Astrocyte (in vitro differentiated cells and primary cell): ENCODE measurements at regions not wholly inside any gene's neighbourhood (a gene's known extent, or its start where the extent isn't known, plus 50 kb on each side); places are given as distances from the start of the nearest gene placed in this dataset.
"Not testable (repeated sequence)": the region's sequence is repeated elsewhere in the genome, so short reads cannot be mapped to it uniquely, and the experiment has no call there.

Source experiments
- DNase-seq: peaks from one replicate; pipeline ENCODE4 v3.0.0-alpha.2; 2010; ENCODE audit warnings: low read depth
- FAIRE-seq: peaks from 2 replicates; lab custom pipeline; 2011; peaks lifted over from hg19 to GRCh38; lab: Jason Lieb, UNC
- H2AFZ ChIP-seq: 2 replicates; pipeline ENCODE4 v1.6.0; 2012; ENCODE audit warnings: low read depth, low read length, inconsistent platforms
- H3K27ac ChIP-seq: 2 replicates; pipeline ENCODE4 v1.5.1; 2011; ENCODE audit warnings: low read depth, low read length, inconsistent platforms
- H3K27me3 ChIP-seq: 2 replicates; pipeline ENCODE4 v1.6.0; 2011; ENCODE audit warnings: low read length, inconsistent platforms; ENCODE audit not compliant: insufficient read depth
- H3K36me3 ChIP-seq: 2 replicates; pipeline ENCODE4 v1.5.1; 2011; ENCODE audit warnings: low read length, inconsistent platforms; ENCODE audit not compliant: insufficient read depth
- H3K4me1 ChIP-seq: 2 replicates; pipeline ENCODE4 v1.5.1; 2011; ENCODE audit warnings: low read length, inconsistent platforms; ENCODE audit not compliant: insufficient read depth
- H3K4me2 ChIP-seq: 2 replicates; pipeline ENCODE4 v1.6.0; 2012; ENCODE audit warnings: low read length, inconsistent platforms
- H3K4me3 ChIP-seq: 2 replicates; pipeline ENCODE4 v1.5.1; 2011; ENCODE audit warnings: low read depth, mild to moderate bottlenecking, low read length, inconsistent platforms; ENCODE audit not compliant: insufficient read depth
- H3K79me2 ChIP-seq: 2 replicates; pipeline ENCODE4 v1.6.0; 2012; ENCODE audit warnings: mild to moderate bottlenecking, low read length, inconsistent platforms; ENCODE audit not compliant: insufficient read depth
- H3K9ac ChIP-seq: 2 replicates; pipeline ENCODE4 v1.6.0; 2012; ENCODE audit warnings: mild to moderate bottlenecking, low read length, inconsistent platforms
- H3K9me3 ChIP-seq: 2 replicates; pipeline ENCODE4 v1.5.1; 2012; ENCODE audit warnings: low read depth, mild to moderate bottlenecking, low read length, inconsistent platforms; ENCODE audit not compliant: insufficient read depth
- H4K20me1 ChIP-seq: 2 replicates; pipeline ENCODE4 v1.6.0; 2012; ENCODE audit warnings: low read length, inconsistent platforms; ENCODE audit not compliant: insufficient read depth
- H3K27ac Mint-ChIP-seq: one replicate; pipeline ENCODE4 v1.8.0; 2021; ENCODE audit warnings: mild to moderate bottlenecking, mixed read lengths; ENCODE audit not compliant: unreplicated experiment
- H3K27me3 Mint-ChIP-seq: one replicate; pipeline ENCODE4 v1.8.0; 2021; ENCODE audit warnings: low read depth, mixed read lengths; ENCODE audit not compliant: unreplicated experiment
- H3K36me3 Mint-ChIP-seq: one replicate; pipeline ENCODE4 v1.8.0; 2021; ENCODE audit warnings: low read depth, mixed read lengths; ENCODE audit not compliant: unreplicated experiment
- H3K4me1 Mint-ChIP-seq: one replicate; pipeline ENCODE4 v1.8.0; 2021; ENCODE audit warnings: low read depth, mixed read lengths; ENCODE audit not compliant: unreplicated experiment
- H3K4me3 Mint-ChIP-seq: one replicate; pipeline ENCODE4 v1.8.0; 2021; ENCODE audit warnings: mild to moderate bottlenecking, moderate library complexity, mixed read lengths; ENCODE audit not compliant: unreplicated experiment
- H3K9me3 Mint-ChIP-seq: one replicate; pipeline ENCODE4 v1.8.0; 2021; ENCODE audit warnings: mild to moderate bottlenecking, mixed read lengths; ENCODE audit not compliant: unreplicated experiment
- CTCF ChIP-seq: IDR thresholded peaks from 2 replicates; pipeline ENCODE4 v1.5.1; 2011; ENCODE audit warnings: low read depth, mild to moderate bottlenecking, inconsistent platforms, low read length, moderate library complexity; ENCODE audit not compliant: insufficient read depth
- EZH2 ChIP-seq: IDR thresholded peaks from 2 replicates; pipeline ENCODE4 v1.6.1; 2012; ENCODE audit warnings: mild to moderate bottlenecking, low read length, inconsistent platforms; ENCODE audit not compliant: insufficient read depth

- Mint-ChIP-seq H3K27me3 (peaks cover 2% of the 10 kb centered on the region), H3K4me1 (no peaks in the 10 kb centered on the region), H3K36me3 (no peaks in the 10 kb centered on the region), H3K9me3 (peaks cover 2% of the 10 kb centered on the region), H3K4me3 (no peak overlapping the region), H3K27ac (no peak overlapping the region)
- no peak for DNase-seq
- Histone ChIP-seq H3K9ac (no peak overlapping the region), H3K27ac (no peak overlapping the region), H3K79me2 (no peaks in the 10 kb centered on the region), H3K36me3 (no peaks in the 10 kb centered on the region), H3K27me3 (no peaks in the 10 kb centered on the region), H3K4me2 (no peak overlapping the region), H3K4me3 (no peak overlapping the region), H2AFZ (no peak overlapping the region), H4K20me1 (no peaks in the 10 kb centered on the region), H3K9me3 (peaks cover 15% of the 10 kb centered on the region), H3K4me1 (no peaks in the 10 kb centered on the region)
- no peak for TF ChIP-seq CTCF
- no peak for TF ChIP-seq EZH2
- no peak for FAIRE-seq
Measured at GRCh38 chr10:130936851-130937250, 374.7 kb downstream of the TCERG1L start.

- Mint-ChIP-seq H3K36me3 (no peaks in the 10 kb centered on the region), H3K27ac (no peak overlapping the region), H3K9me3 (peaks cover under 1% of the 10 kb centered on the region), H3K27me3 (no peaks in the 10 kb centered on the region), H3K4me1 (no peaks in the 10 kb centered on the region), H3K4me3 (no peak overlapping the region)
- Histone ChIP-seq H3K4me2 (no peak overlapping the region), H4K20me1 (no peaks in the 10 kb centered on the region), H2AFZ (no peak overlapping the region), H3K9ac (no peak overlapping the region), H3K79me2 (no peaks in the 10 kb centered on the region), H3K4me3 (no peak overlapping the region), H3K27me3 (no peaks in the 10 kb centered on the region), H3K27ac (no peak overlapping the region), H3K4me1 (no peaks in the 10 kb centered on the region), H3K9me3 (peaks cover 15% of the 10 kb centered on the region), H3K36me3 (no peaks in the 10 kb centered on the region)
- DNase-seq (no peak), FAIRE-seq (no peak)
- TF ChIP-seq CTCF = no peak
Measured at GRCh38 chr10:130938051-130938450, 373.5 kb downstream of the TCERG1L start.

- not testable (repeated sequence) for H3K9me3 Mint-ChIP-seq, H3K4me3 Mint-ChIP-seq, H3K4me3 ChIP-seq, H3K27me3 Mint-ChIP-seq, FAIRE-seq, H3K79me2 ChIP-seq, DNase-seq, H3K4me2 ChIP-seq, H3K36me3 ChIP-seq, H3K4me1 ChIP-seq, H3K27me3 ChIP-seq, H3K9ac ChIP-seq, H3K27ac ChIP-seq, H4K20me1 ChIP-seq, H3K4me1 Mint-ChIP-seq, H3K27ac Mint-ChIP-seq, H3K36me3 Mint-ChIP-seq, H2AFZ ChIP-seq
- peaks cover 17% of the 10 kb centered on the region for H3K9me3 ChIP-seq
Measured at GRCh38 chr10:130938891-130939290, 372.6 kb downstream of the TCERG1L start.
